Gastrocnemius medialis (tissue), 4 donors: ENCODE measurements at regions not wholly inside any gene's neighbourhood (a gene's known extent, or its start where the extent isn't known, plus 50 kb on each side); places are given as distances from the start of the nearest gene placed in this dataset.

Experiments
- ATAC-seq, 2 donors: fragments of 150-250 bp; one replicate each; pipeline ENCODE4 v1.9.1; 2016
- DNase-seq, 2 donors: peaks; one replicate each; pipeline ENCODE4 v3.0.0-alpha.2; 2019
- H3K27ac ChIP-seq, 4 donors: fragments of 200-600 bp; sonication (generic); 1 replicate in 1 of 4; 2 replicates in 3 of 4; pipeline ENCODE4 v1.5.1; 2016 to 2018; ENCODE audit warnings: mild to moderate bottlenecking in 2 of 4, moderate library complexity in 1 of 4
- H3K27me3 ChIP-seq, 3 donors: fragments of 200-600 bp; sonication (generic) in 2 of 3; 1 replicate in 1 of 3; 2 replicates in 2 of 3; pipeline versions ENCODE4 v1.5.1 to v1.6.0; 2016 to 2019; ENCODE audit warnings: mild to moderate bottlenecking in 1 of 3, moderate library complexity in 1 of 3
- H3K36me3 ChIP-seq, 2 donors: fragments of 200-600 bp; sonication (generic) in 1 of 2; one replicate each; pipeline ENCODE4 v1.5.1; 2017 to 2018
- H3K4me1 ChIP-seq, 2 donors: fragments of 200-600 bp; sonication (generic) in 1 of 2; one replicate each; pipeline ENCODE4 v1.5.1; 2016 to 2017; ENCODE audit warnings: mild to moderate bottlenecking in 2 of 2
- H3K4me3 ChIP-seq, 4 donors: fragments of 200-600 bp; sonication (generic) in 3 of 4; 1 replicate in 1 of 4; 2 replicates in 3 of 4; pipeline ENCODE4 v1.5.1; 2016 to 2019; ENCODE audit warnings: mild to moderate bottlenecking in 2 of 4
- H3K9me3 ChIP-seq, 3 donors: fragments of 200-600 bp; sonication (generic) in 2 of 3; 1 replicate in 1 of 3; 2 replicates in 2 of 3; pipeline ENCODE4 v1.5.1; 2016 to 2019
- POLR2A ChIP-seq, 2 donors: fragments of 450-650 bp; IDR thresholded peaks; one replicate each; pipeline ENCODE4 v1.6.1; 2017; ENCODE audit warnings: antibody characterized with exemption in 2 of 2, mild to moderate bottlenecking in 2 of 2, moderate library complexity in 2 of 2
- in situ Hi-C, 4 donors: fragments of 200-750 bp; cut with MboI; loops; one replicate each; pipeline versions ENCODE4 v1.15.0 to v1.8.0; 2017; ENCODE audit warnings: low sequenced_read_pairs in 4 of 4
- intact Hi-C: fragments of 100-400 bp; cut with DNase I; formaldehyde crosslinking; loops from one replicate; pipeline ENCODE4 v1.15.1; 2023; ENCODE audit warnings: low total_unique reads
- TF ChIP-seq, protein P1 (sequence below), 5 experiments: fragments of 450-650 bp in 3 of 5; fragments of 200-600 bp in 2 of 5; sonication (generic) in 2 of 5; IDR thresholded peaks in 4 of 5; conservative IDR thresholded peaks in 1 of 5; 1 replicate in 4 of 5; 2 replicates in 1 of 5; pipeline ENCODE4 v1.5.1; 2016 to 2019; ENCODE audit warnings: antibody characterized with exemption in 5 of 5, mild to moderate bottlenecking in 3 of 5, moderate library complexity in 3 of 5

DNA sequence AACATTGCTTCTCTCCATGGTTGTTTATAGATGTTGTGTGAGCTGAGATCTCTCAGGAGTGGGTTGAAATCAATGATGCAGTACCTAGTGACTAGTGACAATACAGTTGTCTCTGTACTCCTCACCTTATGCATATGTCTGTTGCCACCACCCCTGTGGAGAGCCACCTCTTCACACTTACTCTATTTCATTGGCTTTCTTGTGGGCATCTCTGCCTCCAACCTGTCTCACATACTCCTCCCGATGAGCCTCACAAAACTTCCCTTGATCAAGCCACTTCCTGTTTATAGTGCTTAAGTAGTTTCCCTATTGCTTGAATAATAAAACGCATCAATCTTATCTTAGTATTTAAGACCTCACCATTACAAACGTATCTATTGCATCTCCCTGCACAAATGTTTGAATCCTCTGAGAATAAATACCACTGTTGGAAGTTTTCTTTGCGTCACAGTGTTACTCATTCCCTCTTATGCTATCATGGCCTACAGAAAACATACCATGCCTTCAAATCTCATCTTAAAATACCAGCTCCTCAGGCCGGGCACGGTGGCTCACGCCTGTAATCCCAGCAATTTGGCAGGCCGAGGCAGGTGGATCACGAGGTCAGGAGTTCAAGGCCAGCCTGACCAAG lies 54.7 kb upstream of the GREM2 start:
- Histone ChIP-seq H3K27me3 (no peaks in the 10 kb centered on the region), H3K4me1 (no peaks in the 10 kb centered on the region), H3K27ac (no peak overlapping the region), H3K36me3 (no peaks in the 10 kb centered on the region), H3K9me3 (no peaks in the 10 kb centered on the region), H3K4me3 (no peak overlapping the region)
- TF ChIP-seq, protein P1, sequence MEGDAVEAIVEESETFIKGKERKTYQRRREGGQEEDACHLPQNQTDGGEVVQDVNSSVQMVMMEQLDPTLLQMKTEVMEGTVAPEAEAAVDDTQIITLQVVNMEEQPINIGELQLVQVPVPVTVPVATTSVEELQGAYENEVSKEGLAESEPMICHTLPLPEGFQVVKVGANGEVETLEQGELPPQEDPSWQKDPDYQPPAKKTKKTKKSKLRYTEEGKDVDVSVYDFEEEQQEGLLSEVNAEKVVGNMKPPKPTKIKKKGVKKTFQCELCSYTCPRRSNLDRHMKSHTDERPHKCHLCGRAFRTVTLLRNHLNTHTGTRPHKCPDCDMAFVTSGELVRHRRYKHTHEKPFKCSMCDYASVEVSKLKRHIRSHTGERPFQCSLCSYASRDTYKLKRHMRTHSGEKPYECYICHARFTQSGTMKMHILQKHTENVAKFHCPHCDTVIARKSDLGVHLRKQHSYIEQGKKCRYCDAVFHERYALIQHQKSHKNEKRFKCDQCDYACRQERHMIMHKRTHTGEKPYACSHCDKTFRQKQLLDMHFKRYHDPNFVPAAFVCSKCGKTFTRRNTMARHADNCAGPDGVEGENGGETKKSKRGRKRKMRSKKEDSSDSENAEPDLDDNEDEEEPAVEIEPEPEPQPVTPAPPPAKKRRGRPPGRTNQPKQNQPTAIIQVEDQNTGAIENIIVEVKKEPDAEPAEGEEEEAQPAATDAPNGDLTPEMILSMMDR (IDR thresholded peaks at IDR 0.05 in 4 of 5, conservative IDR thresholded peaks at IDR 0.05 in 1 of 5), result no peak
- ATAC-seq (no peak), DNase-seq (no peak)
- intact Hi-C loops (no loop called here), in situ Hi-C loops (no loop called here)

GRCh38 chr1:240663169-240663879 lies 51.4 kb upstream of the GREM2 start:
- no peaks in the 10 kb centered on the region for H3K36me3 ChIP-seq
- ATAC-seq (no peak), DNase-seq (no peak)
- no peaks in the 10 kb centered on the region for H3K4me1 ChIP-seq
- no peak overlapping the region for H3K4me3 ChIP-seq
- no peaks in the 10 kb centered on the region for H3K27me3 ChIP-seq
- in situ Hi-C loops (no loop called here), intact Hi-C loops (no loop called here)
- TF ChIP-seq, protein P1 (IDR thresholded peaks at IDR 0.05 in 4 of 5, conservative IDR thresholded peaks at IDR 0.05 in 1 of 5), result no peak
- TF ChIP-seq POLR2A (IDR thresholded peaks at IDR 0.05), result no peak
- no peak overlapping the region for H3K27ac ChIP-seq
- H3K9me3 ChIP-seq, result no peaks in the 10 kb centered on the region
